HepG2 (cell line): ENCODE measurements at regions not wholly inside any gene's neighbourhood (a gene's known extent, or its start where the extent isn't known, plus 50 kb on each side); places are given as distances from the start of the nearest gene placed in this dataset.

Source experiments
- ATRX ChIP-seq: sonication (generic); formaldehyde crosslinking; IDR thresholded peaks from 2 replicates; pipeline ENCODE4 v1.4.0; 2020; ENCODE audit warnings: missing genetic modification reagents, borderline replicate concordance
- FOXA3 ChIP-seq: IDR thresholded peaks from 2 replicates; pipeline ENCODE4 v1.6.1; 2016; ENCODE audit warnings: missing genetic modification reagents, missing compliant biosample characterization
- KDM1A ChIP-seq: IDR thresholded peaks from 2 replicates; pipeline ENCODE4 v1.6.1; 2016; ENCODE audit warnings: missing compliant biosample characterization
- MAFK ChIP-seq, 2 experiments: IDR thresholded peaks in 1 of 2; conservative IDR thresholded peaks in 1 of 2; 2 replicates each; pipeline ENCODE4 v1.6.1; 2011; ENCODE audit warnings: improper control_type of control experiment in 2 of 2, low read length in 2 of 2
- MTA3 ChIP-seq: sonication (generic); formaldehyde crosslinking; IDR thresholded peaks from 2 replicates; pipeline ENCODE4 v1.4.0; 2020; ENCODE audit warnings: missing genetic modification reagents
- ONECUT2 ChIP-seq: sonication (generic); formaldehyde crosslinking; IDR thresholded peaks from 2 replicates; pipeline ENCODE4 v1.4.0; 2020; ENCODE audit warnings: missing genetic modification reagents
- RNF219 ChIP-seq: sonication (generic); formaldehyde crosslinking; IDR thresholded peaks from 2 replicates; pipeline ENCODE4 v1.5.0; 2020; ENCODE audit warnings: mild to moderate bottlenecking, missing genetic modification reagents
- ZBTB49 ChIP-seq: sonication (generic); formaldehyde crosslinking; IDR thresholded peaks from 2 replicates; pipeline ENCODE4 v1.4.0; 2020; ENCODE audit warnings: missing genetic modification reagents, borderline replicate concordance
- ZNF547 ChIP-seq: sonication (generic); formaldehyde crosslinking; IDR thresholded peaks from 2 replicates; pipeline ENCODE4 v1.5.1; 2020; ENCODE audit warnings: mild to moderate bottlenecking, missing genetic modification reagents

DNA sequence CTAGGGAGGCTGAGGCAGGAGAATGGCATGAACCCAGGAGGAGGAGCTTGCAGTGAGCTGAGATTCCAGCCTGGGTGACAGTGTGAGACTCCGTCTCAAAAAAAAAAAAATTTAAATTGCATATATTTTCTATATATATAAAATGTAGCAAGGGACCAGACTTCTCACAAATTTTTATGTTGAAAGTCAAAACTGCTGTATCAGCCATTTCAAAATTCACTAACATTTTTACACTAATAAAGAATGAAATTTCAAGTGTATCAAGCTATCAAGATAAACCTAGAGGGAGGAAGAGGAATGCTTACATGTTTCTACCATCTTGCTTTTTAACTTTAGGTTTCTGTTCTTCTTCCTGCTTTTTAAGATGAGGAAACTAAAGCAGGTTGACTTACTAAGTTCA lies 464.0 kb downstream of the KCNJ3 start:
- TF ChIP-seq ONECUT2 (CRISPR knock-in tag), result no peak
- no peak for TF ChIP-seq KDM1A (CRISPR knock-in tag)
- TF ChIP-seq ZNF547 (CRISPR knock-in tag), result no peak
- no peak for TF ChIP-seq FOXA3
- no peak for TF ChIP-seq RNF219
- no peak for TF ChIP-seq ZBTB49
- peak; percentile 75 to 93 for TF ChIP-seq MAFK (conservative IDR thresholded peaks at IDR 0.05 in 1 of 2, IDR thresholded peaks at IDR 0.05 in 1 of 2; ENCODE audit: low read length in 2 of 2)
- no peak for TF ChIP-seq ATRX (CRISPR knock-in tag)
- no peak for TF ChIP-seq MTA3
